AG09309 (cell line): ENCODE measurements at regions not wholly inside any gene's neighbourhood (a gene's known extent, or its start where the extent isn't known, plus 50 kb on each side); places are given as distances from the start of the nearest gene placed in this dataset.
"Not testable (repeated sequence)": the region's sequence is repeated elsewhere in the genome, so short reads cannot be mapped to it uniquely, and the experiment has no call there.

Experiments
- DNase-seq: peaks from one replicate; pipeline ENCODE4 v3.0.0-alpha.2; 2010; ENCODE audit warnings: low read depth
- H3K4me3 ChIP-seq: 2 replicates; pipeline ENCODE4 v1.5.1; 2011; ENCODE audit warnings: mild to moderate bottlenecking, low read depth, low read length, moderate library complexity; ENCODE audit not compliant: control insufficient read depth
- CTCF ChIP-seq: IDR thresholded peaks from 2 replicates; pipeline ENCODE4 v1.5.1; 2011; ENCODE audit warnings: mild to moderate bottlenecking, low read depth, low read length, inconsistent platforms; ENCODE audit not compliant: insufficient read depth, control insufficient read depth; ENCODE audit errors: missing control alignments

DNA sequence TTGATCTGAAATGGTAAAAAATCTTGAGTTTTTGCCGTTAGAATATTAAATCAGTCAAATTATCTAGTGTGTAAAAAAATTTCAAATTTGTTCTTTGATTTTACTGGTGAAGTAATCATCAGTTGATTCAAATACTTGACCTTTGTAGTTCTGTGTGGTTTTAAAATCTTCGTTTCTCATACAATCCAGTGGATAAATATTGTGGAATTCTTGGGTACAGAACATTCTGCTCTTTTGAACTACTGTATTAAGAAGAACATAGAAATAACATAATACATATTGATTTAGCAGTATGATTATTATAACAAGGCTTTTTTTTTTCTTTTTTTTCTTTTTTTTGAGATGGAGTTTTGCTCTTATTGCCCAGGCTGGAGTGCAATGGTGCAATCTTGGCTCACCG is 491.8 kb downstream of the CD109 start:
- no peak for DNase-seq
- no peak for TF ChIP-seq CTCF
- no peak overlapping the region for H3K4me3 ChIP-seq

DNA sequence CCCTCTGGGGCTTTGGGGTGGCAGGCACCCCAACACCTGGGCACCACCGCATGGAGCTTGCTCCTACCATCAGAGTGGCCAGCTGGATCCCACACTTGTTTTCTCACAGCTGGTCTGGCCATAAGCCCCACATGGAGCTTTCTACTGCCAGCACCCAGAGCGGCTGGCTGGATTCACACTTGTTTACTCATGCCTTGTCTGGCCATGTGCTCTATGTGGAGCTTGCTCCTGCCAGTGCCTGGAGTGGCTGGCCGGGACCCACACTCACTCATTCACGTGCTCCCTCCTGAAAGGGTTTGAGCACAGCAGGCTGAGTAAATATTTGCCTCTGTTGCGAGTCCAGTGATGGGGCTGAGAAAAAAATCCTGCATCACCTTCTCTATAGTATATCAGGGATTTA is 487.0 kb downstream of the CD109 start:
- H3K4me3 ChIP-seq, result no peak overlapping the region
- TF ChIP-seq CTCF, result no peak
- no peak for DNase-seq

DNA sequence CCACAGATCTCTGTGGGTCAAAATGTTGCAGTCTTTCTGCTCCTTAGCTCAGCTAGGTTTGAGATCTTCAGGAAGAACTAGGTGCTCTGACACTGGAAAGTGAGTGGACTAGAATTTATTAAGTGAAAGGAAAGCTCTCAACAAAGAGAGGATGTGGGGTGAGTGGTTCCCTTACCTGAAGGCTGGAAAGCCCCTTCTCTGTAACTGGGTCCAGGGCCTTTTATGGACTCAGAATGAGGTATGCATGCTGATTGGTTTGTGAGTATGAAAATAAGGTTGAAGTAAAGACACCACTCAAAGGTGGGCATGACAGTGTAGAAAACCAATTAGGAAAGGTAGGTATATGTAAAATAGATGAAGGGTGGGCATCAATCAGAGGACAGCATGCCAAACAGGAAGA is 485.5 kb downstream of the CD109 start:
- no peak overlapping the region for H3K4me3 ChIP-seq
- TF ChIP-seq CTCF, result no peak
- DNase-seq, result no peak

DNA sequence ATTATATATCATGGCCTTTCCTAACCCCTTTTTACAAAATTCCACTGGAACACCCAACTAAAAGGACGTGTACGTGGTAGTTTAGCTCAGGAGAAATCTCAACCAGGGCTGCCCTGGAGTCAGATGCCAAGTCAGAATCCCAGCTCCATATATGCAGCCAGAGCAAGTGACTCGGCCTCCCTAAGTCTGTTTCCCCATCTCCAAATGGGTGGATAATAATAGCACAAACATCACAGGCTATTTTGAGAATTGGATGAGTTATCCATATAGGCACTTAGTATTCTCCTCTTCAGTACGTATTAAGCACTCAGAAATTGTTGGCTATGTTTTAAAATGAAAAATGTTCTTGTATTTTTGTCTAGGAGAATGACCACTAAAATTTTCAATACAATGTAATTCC is 481.5 kb downstream of the CD109 start:
- no peak for TF ChIP-seq CTCF
- no peak for DNase-seq
- H3K4me3 ChIP-seq, result no peak overlapping the region

- DNase-seq, H3K4me3 ChIP-seq: not testable (repeated sequence)
- peak; percentile 18 for TF ChIP-seq CTCF
Observed at GRCh38 chr6:74170550-74170949, 474.5 kb downstream of the CD109 start.

- DNase-seq, result peak; percentile 85
- TF ChIP-seq CTCF, result no peak
- H3K4me3 ChIP-seq, result no peak overlapping the region
Observed at GRCh38 chr6:74170118-74170517, 474.1 kb downstream of the CD109 start.

DNA sequence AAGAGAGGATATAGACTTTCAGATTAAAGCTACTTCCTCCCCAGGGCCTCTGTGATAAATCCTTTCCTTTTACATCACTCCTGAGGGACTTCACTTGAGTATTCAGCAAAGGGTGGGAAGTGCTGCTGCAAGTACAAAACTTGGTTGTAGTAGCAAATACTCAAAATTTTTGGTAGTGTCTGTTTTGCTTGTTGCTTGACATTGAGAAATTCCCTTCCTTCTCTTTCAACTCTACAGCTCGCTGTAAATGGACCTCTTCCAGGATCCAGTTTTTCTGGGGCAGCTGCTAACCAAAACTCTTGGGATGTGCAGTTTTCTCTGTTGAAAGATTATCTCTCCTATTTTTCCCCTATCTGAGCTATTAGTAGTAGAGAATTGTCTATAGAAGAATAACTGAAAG is 472.0 kb downstream of the CD109 start:
- no peak overlapping the region for H3K4me3 ChIP-seq
- DNase-seq, result no peak
- no peak for TF ChIP-seq CTCF
